Activated naive CD8-positive, alpha-beta T cell (primary cell): ENCODE measurements at regions not wholly inside any gene's neighbourhood (a gene's known extent, or its start where the extent isn't known, plus 50 kb on each side); places are given as distances from the start of the nearest gene placed in this dataset.
"Not testable (repeated sequence)": the region's sequence is repeated elsewhere in the genome, so short reads cannot be mapped to it uniquely, and the experiment has no call there.

Experiments used
- H3K27ac Mint-ChIP-seq: one replicate; pipeline ENCODE4 v1.8.0; 2021; ENCODE audit warnings: mixed read lengths
- H3K27me3 Mint-ChIP-seq: one replicate; pipeline ENCODE4 v1.8.0; 2021; ENCODE audit warnings: mixed read lengths
- H3K36me3 Mint-ChIP-seq: one replicate; pipeline ENCODE4 v1.8.0; 2021; ENCODE audit warnings: mixed read lengths
- H3K4me1 Mint-ChIP-seq: one replicate; pipeline ENCODE4 v1.8.0; 2021; ENCODE audit warnings: low read depth, mixed read lengths
- H3K4me3 Mint-ChIP-seq: one replicate; pipeline ENCODE4 v1.8.0; 2021; ENCODE audit warnings: mild to moderate bottlenecking, mixed read lengths
- H3K9me3 Mint-ChIP-seq: one replicate; pipeline ENCODE4 v1.8.0; 2021; ENCODE audit warnings: low read depth, mixed read lengths

DNA sequence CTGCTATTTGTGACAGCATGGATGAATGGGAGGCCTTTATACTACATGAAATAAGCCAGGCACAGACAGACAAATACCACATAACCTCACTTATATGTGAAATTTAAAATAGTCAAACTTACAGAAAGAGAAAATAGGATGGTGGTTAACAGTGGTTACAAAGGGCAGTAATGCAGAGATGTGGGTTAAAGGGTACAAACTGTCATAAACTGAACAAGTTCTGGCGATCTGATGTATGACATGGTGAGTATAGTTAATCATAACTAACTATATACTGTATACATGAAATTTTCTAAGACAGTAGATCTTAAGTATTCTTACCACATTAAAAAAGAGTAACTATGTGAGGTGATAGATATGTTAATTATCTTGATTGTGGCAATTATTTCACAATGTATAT is 558.1 kb upstream of the ZNF804A start:
- peaks cover 3% of the 10 kb centered on the region for H3K9me3 Mint-ChIP-seq
- H3K27me3 Mint-ChIP-seq: no peaks in the 10 kb centered on the region
- no peaks in the 10 kb centered on the region for H3K4me1 Mint-ChIP-seq
- H3K4me3 Mint-ChIP-seq: no peak overlapping the region
- H3K27ac Mint-ChIP-seq: no peak overlapping the region
- H3K36me3 Mint-ChIP-seq: no peaks in the 10 kb centered on the region

GRCh38 chr2:184041077-184041476 is 557.3 kb upstream of the ZNF804A start:
- H3K4me3 Mint-ChIP-seq: no peak overlapping the region
- H3K36me3 Mint-ChIP-seq: no peaks in the 10 kb centered on the region
- no peak overlapping the region for H3K27ac Mint-ChIP-seq
- peaks cover 3% of the 10 kb centered on the region for H3K9me3 Mint-ChIP-seq
- H3K27me3 Mint-ChIP-seq: no peaks in the 10 kb centered on the region
- no peaks in the 10 kb centered on the region for H3K4me1 Mint-ChIP-seq

DNA sequence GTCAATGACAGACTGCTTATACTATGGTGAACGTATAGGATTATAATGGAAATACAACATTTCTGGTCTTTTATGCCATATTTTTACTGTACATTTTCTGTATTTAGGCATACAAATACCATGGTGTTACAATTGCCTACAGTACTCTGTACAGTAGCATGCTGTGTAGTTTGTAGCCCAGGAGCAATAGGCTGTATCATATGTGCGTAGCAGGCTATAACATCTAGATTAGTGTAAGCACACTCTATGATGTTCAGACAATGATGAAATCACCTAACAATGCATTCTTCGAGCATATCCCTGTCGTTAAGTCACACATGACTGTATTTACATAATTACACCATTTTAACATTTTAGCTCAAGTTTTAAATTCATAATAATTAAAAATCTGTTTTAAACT is 556.6 kb upstream of the ZNF804A start:
- Mint-ChIP-seq H3K4me3 (no peak overlapping the region), H3K4me1 (no peaks in the 10 kb centered on the region), H3K9me3 (peaks cover 3% of the 10 kb centered on the region), H3K27me3 (no peaks in the 10 kb centered on the region), H3K36me3 (no peaks in the 10 kb centered on the region), H3K27ac (no peak overlapping the region)

GRCh38 chr2:184047536-184047935 is 550.8 kb upstream of the ZNF804A start:
- no peaks in the 10 kb centered on the region for H3K27me3 Mint-ChIP-seq

DNA sequence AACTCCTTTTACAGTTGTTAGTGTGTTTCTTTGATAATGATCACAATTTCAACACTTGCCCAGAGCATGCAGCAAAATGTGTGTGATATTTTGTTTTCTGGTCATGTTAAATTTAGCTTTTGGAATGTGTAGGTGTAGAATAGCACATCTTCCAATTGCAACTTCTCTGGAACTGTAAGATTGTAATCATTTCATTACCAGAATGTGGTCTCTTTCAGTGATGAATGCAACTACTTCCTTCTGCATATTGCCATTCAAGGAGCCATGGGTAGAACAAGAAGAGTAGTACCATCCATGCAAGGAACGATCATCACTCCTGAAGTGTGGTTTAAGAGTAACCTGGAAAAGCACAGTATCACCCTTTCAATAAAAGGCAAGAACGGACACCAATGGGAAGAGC is 548.8 kb upstream of the ZNF804A start:
- Mint-ChIP-seq H3K4me1 (no peaks in the 10 kb centered on the region), H3K4me3 (no peak overlapping the region), H3K27me3 (no peaks in the 10 kb centered on the region), H3K27ac (no peak overlapping the region), H3K9me3 (no peaks in the 10 kb centered on the region), H3K36me3 (no peaks in the 10 kb centered on the region)

More at GRCh38 chr2:184047536-184047935, 550.8 kb upstream of the ZNF804A start:
- Mint-ChIP-seq H3K4me3 (no peak overlapping the region), H3K36me3 (no peaks in the 10 kb centered on the region), H3K4me1 (no peaks in the 10 kb centered on the region), H3K9me3 (no peaks in the 10 kb centered on the region), H3K27ac (no peak overlapping the region)

GRCh38 chr2:184053326-184053725 is 545.0 kb upstream of the ZNF804A start:
- Mint-ChIP-seq H3K4me1 (no peaks in the 10 kb centered on the region), H3K27ac (no peak overlapping the region), H3K36me3 (no peaks in the 10 kb centered on the region), H3K27me3 (no peaks in the 10 kb centered on the region), H3K4me3 (no peak overlapping the region), H3K9me3 (no peaks in the 10 kb centered on the region)

- H3K9me3 Mint-ChIP-seq, H3K4me1 Mint-ChIP-seq, H3K4me3 Mint-ChIP-seq, H3K27me3 Mint-ChIP-seq, H3K36me3 Mint-ChIP-seq, H3K27ac Mint-ChIP-seq: not testable (repeated sequence)
Observed at GRCh38 chr2:184054419-184054818, 543.9 kb upstream of the ZNF804A start.

DNA sequence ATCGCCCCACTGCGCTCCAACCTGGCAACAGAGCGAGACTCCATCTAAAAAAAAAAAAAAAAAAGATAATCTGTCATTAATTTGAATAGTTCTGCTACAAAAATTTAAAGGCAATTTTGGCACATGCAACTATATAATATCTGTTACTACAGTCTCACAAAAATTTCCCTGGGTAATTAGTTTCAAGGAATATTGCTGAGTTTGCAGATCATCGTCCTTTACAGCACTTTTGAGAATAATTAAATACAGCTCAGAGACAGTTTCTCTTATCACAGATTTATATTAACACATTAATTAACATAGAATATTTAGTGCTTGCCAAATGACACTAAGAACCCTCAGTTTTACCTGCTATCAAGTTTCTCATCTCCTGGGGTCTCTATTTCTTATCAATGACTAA is 540.4 kb upstream of the ZNF804A start:
- Mint-ChIP-seq H3K9me3 (no peaks in the 10 kb centered on the region), H3K4me1 (no peaks in the 10 kb centered on the region), H3K4me3 (no peak overlapping the region), H3K27me3 (no peaks in the 10 kb centered on the region), H3K36me3 (no peaks in the 10 kb centered on the region), H3K27ac (no peak overlapping the region)

GRCh38 chr2:184060268-184060667 is 538.1 kb upstream of the ZNF804A start:
- H3K4me1 Mint-ChIP-seq, H3K27me3 Mint-ChIP-seq, H3K4me3 Mint-ChIP-seq, H3K27ac Mint-ChIP-seq, H3K9me3 Mint-ChIP-seq, H3K36me3 Mint-ChIP-seq: not testable (repeated sequence)

DNA sequence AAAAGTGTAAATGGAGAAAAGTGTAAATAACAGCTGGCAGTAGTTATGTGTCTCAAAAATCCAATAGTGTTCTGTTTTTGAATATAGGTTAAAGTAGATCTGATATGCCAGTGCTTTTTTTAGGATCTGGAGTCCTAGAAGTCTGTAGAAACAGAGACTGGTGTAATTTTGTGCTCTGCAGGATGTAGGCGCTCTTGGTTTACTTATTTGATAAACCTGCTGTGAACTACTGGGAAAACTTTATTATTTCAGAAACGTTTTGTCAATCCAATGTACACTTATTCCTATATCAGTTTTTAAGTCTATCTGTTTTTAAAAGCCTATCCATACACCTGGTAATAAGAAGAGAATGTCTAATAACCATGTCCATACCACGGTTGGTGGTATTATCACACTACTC is 530.8 kb upstream of the ZNF804A start:
- Mint-ChIP-seq H3K27ac (no peak overlapping the region), H3K4me1 (no peaks in the 10 kb centered on the region), H3K27me3 (no peaks in the 10 kb centered on the region), H3K9me3 (peaks cover 5% of the 10 kb centered on the region), H3K4me3 (no peak overlapping the region), H3K36me3 (no peaks in the 10 kb centered on the region)

GRCh38 chr2:184072470-184072869 is 525.9 kb upstream of the ZNF804A start:
- no peaks in the 10 kb centered on the region for H3K9me3 Mint-ChIP-seq
- no peak overlapping the region for H3K27ac Mint-ChIP-seq
- no peaks in the 10 kb centered on the region for H3K4me1 Mint-ChIP-seq
- no peak overlapping the region for H3K4me3 Mint-ChIP-seq
- no peaks in the 10 kb centered on the region for H3K36me3 Mint-ChIP-seq
- no peaks in the 10 kb centered on the region for H3K27me3 Mint-ChIP-seq

DNA sequence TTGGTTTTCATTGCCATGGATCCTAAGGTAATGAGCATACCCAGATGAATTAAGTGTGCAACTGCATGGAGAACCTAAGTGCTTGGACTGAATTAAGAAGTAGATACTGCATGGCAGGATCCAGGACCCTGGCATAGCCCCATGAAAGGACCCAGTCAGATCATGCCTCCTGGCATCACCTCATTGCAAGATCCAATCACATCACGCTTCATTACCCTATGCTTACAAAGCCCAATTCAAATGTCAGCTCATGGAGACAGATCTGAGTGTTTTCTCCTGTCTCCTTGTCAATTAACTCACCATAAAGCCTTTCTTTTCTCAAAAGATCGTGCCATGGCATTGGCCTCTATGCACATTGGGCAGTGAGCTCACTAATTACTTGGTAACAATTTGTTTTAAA is 519.8 kb upstream of the ZNF804A start:
- no peaks in the 10 kb centered on the region for H3K36me3 Mint-ChIP-seq
- H3K4me3 Mint-ChIP-seq: no peak overlapping the region
- peaks cover 5% of the 10 kb centered on the region for H3K9me3 Mint-ChIP-seq
- H3K27ac Mint-ChIP-seq: no peak overlapping the region
- no peaks in the 10 kb centered on the region for H3K27me3 Mint-ChIP-seq
- no peaks in the 10 kb centered on the region for H3K4me1 Mint-ChIP-seq

DNA sequence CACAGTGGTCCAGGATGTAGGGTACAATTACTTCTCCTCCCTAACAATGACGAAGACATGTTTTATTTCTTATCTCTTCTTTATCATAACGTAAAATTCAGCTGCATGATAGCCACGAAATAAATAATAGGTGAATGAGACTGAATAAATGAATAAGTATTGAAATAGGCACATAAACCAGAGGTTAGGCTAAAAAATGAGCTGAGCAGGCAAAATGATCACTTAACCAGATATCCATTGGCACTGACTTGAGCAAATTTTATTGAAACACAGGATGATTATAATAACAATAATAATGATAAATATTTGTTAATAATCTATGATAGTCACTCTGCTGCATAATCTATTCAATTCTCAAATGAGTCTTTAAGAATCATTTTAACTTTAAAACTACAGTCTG is 506.9 kb upstream of the ZNF804A start:
- no peak overlapping the region for H3K27ac Mint-ChIP-seq
- no peak overlapping the region for H3K4me3 Mint-ChIP-seq
- H3K27me3 Mint-ChIP-seq: no peaks in the 10 kb centered on the region
- no peaks in the 10 kb centered on the region for H3K36me3 Mint-ChIP-seq
- H3K4me1 Mint-ChIP-seq: no peaks in the 10 kb centered on the region
- H3K9me3 Mint-ChIP-seq: peaks cover 6% of the 10 kb centered on the region

GRCh38 chr2:184113696-184114403 is 484.5 kb upstream of the ZNF804A start:
- H3K27me3 Mint-ChIP-seq: no peaks in the 10 kb centered on the region
- H3K4me1 Mint-ChIP-seq: no peaks in the 10 kb centered on the region
- H3K27ac Mint-ChIP-seq: no peak overlapping the region
- H3K36me3 Mint-ChIP-seq: no peaks in the 10 kb centered on the region
- H3K9me3 Mint-ChIP-seq: peaks cover 7% of the 10 kb centered on the region
- H3K4me3 Mint-ChIP-seq: no peak overlapping the region

DNA sequence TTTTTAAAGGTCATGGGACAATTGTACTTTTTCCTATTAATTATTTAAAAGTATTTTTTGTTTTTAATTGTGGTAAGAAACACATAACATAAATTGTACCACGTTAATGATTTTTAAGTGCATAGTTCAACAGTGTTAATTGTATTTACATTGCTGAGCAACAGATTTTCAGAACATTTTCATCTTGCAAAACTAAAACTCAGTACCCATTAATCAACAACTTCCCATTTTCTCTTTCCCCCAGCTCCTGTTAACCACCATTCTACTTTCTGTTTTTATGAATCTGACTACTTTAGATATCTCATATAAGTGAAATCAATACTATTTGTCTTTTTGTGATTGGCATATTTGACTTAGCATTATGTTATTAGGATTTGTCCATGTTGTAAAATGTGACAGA is 483.9 kb upstream of the ZNF804A start:
- H3K27ac Mint-ChIP-seq: no peak overlapping the region
- H3K4me1 Mint-ChIP-seq: no peaks in the 10 kb centered on the region
- H3K27me3 Mint-ChIP-seq: no peaks in the 10 kb centered on the region
- H3K4me3 Mint-ChIP-seq: no peak overlapping the region
- H3K36me3 Mint-ChIP-seq: no peaks in the 10 kb centered on the region
- H3K9me3 Mint-ChIP-seq: peaks cover 7% of the 10 kb centered on the region

DNA sequence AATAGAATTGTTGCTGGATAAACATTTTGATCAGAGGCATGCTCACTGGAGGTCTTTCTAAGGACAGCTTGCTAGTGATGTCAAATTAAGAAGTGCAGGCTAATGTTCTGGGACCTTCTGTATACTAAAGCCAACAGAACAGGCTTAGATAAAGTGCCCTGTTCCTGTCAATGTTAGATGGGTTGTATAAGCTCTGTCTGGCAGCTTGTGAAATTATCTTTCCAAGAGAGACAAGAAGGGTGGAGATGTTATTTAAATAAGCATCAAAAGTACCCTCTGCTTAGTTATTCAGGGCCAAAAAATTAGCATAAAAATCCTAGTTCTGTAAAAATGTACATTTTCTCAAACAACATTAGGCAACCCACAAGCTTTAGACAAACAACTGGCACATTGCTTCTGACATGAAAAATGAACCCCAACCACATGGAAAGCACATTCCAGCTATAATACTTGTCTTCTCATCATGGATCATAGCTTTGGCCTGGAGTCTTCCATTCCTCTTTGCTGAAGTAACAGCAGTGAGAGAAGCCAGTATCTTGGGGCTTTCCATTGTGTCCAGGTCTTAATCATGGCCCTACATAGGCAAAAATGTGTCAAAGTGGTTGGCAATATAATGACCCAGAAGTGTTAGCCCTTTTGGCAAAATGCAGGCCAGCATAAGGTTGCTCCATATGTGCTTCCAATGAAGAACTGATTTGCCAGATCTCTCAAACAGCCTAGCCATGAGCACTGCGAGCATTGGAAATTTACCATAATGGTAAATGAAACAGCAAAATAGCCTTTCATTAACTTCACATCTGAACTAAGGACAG is 478.1 kb upstream of the ZNF804A start:
- Mint-ChIP-seq H3K4me1 (no peaks in the 10 kb centered on the region), H3K4me3 (no peak overlapping the region), H3K27me3 (no peaks in the 10 kb centered on the region), H3K36me3 (no peaks in the 10 kb centered on the region), H3K27ac (no peak overlapping the region), H3K9me3 (no peaks in the 10 kb centered on the region)
